GM12873 (cell line): ENCODE measurements at regions not wholly inside any gene's neighbourhood (a gene's known extent, or its start where the extent isn't known, plus 50 kb on each side); places are given as distances from the start of the nearest gene placed in this dataset.

ENCODE experiments used
- TF ChIP-seq, protein P1 (sequence below): IDR thresholded peaks from 2 replicates; pipeline ENCODE4 v1.5.1; 2012; ENCODE audit warnings: low read depth, mild to moderate bottlenecking, moderate library complexity, low read length, control low read depth; ENCODE audit not compliant: insufficient read depth; ENCODE audit errors: missing control alignments

DNA sequence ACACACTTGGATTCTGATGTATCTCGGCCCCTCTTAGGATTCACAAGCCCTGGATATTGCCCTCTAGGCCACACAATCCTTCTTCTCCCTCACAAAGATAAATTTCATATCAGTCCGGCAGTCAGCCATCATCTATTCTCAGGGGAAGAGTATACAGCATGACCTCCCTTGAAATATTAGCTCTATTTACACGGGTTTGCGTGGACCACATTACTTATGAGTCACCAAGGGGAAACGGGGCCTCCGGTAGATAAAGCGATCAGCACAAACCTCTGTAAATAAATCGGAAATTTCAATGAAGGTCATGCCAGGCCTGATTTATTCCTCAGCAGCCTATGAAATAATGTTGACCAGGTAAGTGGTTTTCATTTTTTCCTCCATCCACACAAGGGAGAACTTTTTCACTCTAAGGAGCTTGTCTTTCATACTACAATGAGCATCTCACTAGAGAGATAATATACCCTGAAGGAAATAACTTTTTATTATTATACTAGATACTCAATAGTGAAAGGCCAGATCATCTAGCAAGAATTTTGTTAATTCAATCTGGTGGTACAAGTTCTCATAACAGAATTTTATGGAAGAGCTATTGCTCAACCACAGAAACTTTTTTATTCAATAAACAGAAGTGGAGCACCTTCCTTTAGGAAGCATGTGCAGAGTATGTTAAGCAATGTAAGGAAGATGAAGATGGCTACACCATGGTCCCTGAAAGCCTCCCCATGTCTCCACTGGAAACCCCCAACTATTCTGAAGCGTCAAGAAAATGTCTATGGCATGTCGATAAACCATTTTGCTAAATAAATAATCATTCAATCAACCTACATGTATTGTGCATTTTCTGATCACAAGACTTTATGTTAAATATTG lies 125.2 kb upstream of the PIK3C3 start:
- TF ChIP-seq, protein P1, sequence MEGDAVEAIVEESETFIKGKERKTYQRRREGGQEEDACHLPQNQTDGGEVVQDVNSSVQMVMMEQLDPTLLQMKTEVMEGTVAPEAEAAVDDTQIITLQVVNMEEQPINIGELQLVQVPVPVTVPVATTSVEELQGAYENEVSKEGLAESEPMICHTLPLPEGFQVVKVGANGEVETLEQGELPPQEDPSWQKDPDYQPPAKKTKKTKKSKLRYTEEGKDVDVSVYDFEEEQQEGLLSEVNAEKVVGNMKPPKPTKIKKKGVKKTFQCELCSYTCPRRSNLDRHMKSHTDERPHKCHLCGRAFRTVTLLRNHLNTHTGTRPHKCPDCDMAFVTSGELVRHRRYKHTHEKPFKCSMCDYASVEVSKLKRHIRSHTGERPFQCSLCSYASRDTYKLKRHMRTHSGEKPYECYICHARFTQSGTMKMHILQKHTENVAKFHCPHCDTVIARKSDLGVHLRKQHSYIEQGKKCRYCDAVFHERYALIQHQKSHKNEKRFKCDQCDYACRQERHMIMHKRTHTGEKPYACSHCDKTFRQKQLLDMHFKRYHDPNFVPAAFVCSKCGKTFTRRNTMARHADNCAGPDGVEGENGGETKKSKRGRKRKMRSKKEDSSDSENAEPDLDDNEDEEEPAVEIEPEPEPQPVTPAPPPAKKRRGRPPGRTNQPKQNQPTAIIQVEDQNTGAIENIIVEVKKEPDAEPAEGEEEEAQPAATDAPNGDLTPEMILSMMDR: no peak

DNA sequence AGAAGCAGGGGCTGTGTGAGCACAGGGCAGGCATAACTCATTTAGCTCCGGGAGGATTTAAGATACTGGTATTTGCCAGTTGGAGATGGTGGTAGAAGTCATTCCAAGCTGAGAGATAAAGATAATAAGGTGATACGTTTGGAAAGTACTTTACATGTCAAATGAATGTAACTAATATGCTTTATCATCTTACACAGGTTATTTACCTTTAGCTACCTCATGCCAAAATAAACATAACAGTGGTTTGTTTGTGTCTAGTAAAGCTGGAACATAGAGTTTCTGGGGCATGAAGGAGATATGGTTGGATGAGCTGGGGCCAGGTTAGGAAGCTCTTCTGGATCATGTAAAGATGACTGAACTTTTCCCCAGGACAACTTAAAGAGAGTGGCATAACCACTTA lies 126.9 kb upstream of the PIK3C3 start:
- TF ChIP-seq, protein P1: no peak

DNA sequence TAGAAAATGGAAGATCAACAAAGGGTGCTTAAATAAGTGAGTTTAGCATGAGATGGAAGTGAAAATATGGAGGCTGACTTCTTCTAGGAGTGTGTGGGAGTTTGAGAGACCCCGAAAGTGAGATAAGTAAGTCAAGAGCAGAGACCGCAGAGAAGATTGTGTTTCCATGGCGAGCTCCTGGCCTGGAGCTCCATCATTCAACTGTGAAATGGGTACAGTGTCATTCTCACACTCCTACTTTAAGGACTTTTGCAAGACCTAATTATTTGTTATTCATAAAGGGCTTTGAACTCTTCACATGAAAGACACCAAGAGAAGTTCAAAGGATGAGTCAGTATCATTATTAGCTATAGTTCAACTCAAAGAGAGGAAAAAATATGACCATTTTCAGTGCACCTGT lies 134.2 kb upstream of the PIK3C3 start:
- TF ChIP-seq, protein P1: no peak

DNA sequence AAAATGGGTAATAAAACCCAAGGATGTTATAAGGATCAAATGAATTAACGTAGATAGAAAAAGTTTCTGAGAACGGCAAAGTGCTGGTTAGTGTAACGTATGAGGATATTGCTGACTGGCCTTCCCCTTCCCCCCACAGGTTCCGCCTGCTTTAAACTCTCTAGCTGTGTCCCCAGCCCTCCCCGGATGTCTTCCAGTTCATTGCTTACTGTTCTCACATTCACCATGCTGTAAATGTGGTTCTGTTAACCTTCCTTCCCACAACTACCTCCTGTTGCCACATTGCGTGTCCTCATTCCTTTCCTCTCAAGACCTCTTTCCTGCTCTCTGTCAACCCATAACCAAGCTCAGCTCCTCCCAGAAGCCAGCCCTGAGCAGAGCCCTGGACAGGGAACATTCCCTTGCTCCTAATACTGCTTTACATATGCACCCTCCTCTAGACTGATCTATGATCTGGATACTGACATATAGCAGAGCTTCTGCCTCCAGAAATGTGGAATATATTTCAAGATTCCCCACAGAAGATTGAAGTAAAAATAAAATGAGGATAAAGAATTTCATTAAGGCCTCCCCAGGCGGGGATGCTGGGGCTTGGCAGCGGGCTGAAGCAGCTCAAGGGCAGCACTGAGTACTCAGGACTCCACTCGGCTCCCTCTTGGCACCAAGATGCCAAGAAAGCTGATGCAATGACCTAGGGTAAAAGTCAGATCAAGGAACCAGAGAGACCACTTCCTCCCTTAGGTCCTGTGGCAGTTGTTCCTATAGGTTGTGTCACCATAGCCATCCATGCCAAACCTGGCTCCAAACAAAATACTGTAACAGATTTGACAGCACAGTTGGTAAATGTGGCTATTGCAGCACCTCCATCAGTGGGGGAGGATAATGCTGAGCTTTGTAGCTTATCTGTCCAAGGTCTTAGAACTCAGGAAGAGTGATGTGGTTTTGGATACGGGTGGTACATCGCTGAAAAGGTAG lies 136.4 kb upstream of the PIK3C3 start:
- TF ChIP-seq, protein P1: no peak

DNA sequence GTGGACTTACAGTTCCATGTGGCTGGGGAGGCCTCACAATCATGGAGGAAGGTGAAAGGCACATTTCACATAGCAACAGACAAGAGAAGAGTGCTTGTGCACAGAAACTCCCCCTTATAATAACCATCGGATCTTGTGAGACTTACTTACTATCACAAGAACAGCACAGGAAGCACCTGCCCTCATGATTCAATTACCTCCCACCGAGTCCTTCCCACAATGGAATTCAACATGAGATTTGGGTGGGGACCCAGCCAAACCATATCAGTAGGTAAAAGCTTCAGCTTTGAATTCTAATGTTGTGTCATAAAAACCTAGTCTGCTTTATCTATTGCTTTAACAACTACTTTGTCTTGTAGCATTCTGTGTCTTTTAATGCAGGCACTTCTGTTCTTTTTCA lies 140.4 kb upstream of the PIK3C3 start:
- TF ChIP-seq, protein P1: no peak

DNA sequence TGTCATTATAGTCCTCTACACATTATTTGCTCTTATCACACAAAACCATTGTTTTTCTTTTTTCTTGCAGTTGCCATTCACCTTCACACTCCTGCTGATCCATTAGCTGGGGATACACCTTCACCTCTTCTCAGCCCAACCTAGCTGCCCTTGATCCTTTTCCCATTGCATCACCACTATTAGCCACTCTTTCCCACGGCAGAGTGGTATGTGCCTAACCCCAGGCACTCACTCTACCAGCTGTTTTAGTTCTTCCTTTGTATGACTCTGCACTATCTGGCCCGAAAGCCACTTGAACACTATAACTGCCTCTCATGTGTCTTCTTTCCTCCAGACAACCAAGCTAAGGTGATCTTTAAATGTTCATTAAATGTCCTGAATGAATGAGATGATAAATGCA lies 145.4 kb upstream of the PIK3C3 start:
- TF ChIP-seq, protein P1: no peak

DNA sequence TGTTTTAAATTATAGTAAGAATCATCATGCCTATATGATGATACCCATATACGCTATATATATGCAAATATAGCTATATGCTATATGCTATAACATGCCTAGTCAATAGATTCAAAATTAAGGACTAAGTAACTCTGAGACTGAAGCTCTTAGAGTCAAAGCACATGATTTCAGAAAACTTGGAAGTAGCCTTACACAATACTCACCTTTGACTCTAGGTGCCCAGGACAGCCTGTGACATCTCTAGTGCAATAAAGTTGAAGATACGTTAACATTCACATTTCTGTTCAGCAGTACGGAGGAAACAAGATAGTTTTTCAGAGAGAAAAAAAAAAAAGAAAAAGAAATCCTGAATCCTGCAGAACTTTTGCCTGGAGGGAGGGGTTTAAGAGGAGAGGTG lies 149.7 kb upstream of the PIK3C3 start:
- TF ChIP-seq, protein P1: no peak
